Kidney epithelial cell (primary cell): ENCODE measurements at regions not wholly inside any gene's neighbourhood (a gene's known extent, or its start where the extent isn't known, plus 50 kb on each side); places are given as distances from the start of the nearest gene placed in this dataset.

ENCODE experiments used
- DNase-seq: peaks from one replicate; pipeline ENCODE4 v3.0.0-alpha.2; 2010; ENCODE audit warnings: low read depth
- H3K27me3 ChIP-seq: 2 replicates; pipeline ENCODE4 v1.6.0; 2011; ENCODE audit warnings: low read length; ENCODE audit not compliant: control insufficient read depth, insufficient read depth
- H3K36me3 ChIP-seq: 2 replicates; pipeline ENCODE4 v1.5.1; 2011; ENCODE audit warnings: low read length; ENCODE audit not compliant: control insufficient read depth, insufficient read depth
- H3K4me3 ChIP-seq: 2 replicates; pipeline ENCODE4 v1.5.1; 2011; ENCODE audit warnings: low read depth, mild to moderate bottlenecking, control low read depth, low read length
- TF ChIP-seq, protein P1 (sequence below): IDR thresholded peaks from 2 replicates; pipeline ENCODE4 v1.5.1; 2011; ENCODE audit warnings: mild to moderate bottlenecking, moderate library complexity, low read length, control low read depth, inconsistent platforms; ENCODE audit not compliant: insufficient read depth, poor library complexity, severe bottlenecking

DNA sequence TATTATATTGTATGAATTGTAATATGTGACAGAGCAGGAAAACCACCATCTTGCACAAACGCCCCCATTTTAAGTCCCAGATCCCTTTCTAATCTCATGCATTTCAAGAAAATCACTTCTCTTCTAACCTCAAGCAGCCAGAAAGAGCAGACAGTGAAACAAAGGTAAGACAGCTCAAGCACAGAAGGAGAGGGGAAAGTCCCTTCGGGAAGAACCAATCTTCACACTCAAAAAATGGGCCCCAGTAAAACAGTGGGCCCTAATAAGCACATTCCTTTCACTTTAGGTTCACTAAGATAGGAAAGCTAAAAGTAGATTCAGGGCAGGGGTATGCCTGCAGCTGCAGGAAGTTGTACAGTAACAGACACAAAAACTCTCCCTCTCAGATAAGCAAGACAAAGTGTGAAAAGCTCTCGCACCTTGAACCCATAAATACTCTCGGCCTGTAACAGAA, 1268.7 kb downstream of the SI start:
- TF ChIP-seq, protein P1, sequence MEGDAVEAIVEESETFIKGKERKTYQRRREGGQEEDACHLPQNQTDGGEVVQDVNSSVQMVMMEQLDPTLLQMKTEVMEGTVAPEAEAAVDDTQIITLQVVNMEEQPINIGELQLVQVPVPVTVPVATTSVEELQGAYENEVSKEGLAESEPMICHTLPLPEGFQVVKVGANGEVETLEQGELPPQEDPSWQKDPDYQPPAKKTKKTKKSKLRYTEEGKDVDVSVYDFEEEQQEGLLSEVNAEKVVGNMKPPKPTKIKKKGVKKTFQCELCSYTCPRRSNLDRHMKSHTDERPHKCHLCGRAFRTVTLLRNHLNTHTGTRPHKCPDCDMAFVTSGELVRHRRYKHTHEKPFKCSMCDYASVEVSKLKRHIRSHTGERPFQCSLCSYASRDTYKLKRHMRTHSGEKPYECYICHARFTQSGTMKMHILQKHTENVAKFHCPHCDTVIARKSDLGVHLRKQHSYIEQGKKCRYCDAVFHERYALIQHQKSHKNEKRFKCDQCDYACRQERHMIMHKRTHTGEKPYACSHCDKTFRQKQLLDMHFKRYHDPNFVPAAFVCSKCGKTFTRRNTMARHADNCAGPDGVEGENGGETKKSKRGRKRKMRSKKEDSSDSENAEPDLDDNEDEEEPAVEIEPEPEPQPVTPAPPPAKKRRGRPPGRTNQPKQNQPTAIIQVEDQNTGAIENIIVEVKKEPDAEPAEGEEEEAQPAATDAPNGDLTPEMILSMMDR: no peak
- no peak for DNase-seq
- H3K4me3 ChIP-seq: no peak overlapping the region
- H3K36me3 ChIP-seq: no peaks in the 10 kb centered on the region
- H3K27me3 ChIP-seq: no peaks in the 10 kb centered on the region

- TF ChIP-seq, protein P1: no peak
- no peak for DNase-seq
- Histone ChIP-seq H3K27me3 (no peaks in the 10 kb centered on the region), H3K36me3 (no peaks in the 10 kb centered on the region), H3K4me3 (no peak overlapping the region)
These were observed 1291.9 kb downstream of the SI start for GRCh38 chr3:163786416-163786815.

DNA sequence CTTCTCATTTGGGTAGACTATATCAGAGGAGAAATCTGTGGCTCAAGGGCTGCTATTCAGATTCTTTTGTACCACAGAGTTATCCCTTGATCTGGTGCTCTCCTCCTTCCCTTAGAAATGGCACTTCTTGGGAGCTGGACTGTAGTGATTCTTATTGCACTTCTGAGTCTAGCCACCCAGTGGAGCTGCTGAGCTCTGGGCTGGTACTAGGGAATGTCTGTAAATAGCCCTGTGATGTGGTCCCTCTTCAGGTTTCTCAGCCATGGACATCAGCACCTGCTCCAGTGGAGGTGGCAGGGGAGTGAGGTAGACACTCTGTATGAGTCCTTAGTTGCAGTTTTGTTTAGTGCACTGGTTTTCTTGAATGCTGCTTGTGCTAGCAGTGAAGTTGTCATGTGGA, 1292.6 kb downstream of the SI start:
- TF ChIP-seq, protein P1: peak; percentile 8
- DNase-seq: no peak
- H3K4me3 ChIP-seq: no peak overlapping the region
- H3K36me3 ChIP-seq: no peaks in the 10 kb centered on the region
- H3K27me3 ChIP-seq: no peaks in the 10 kb centered on the region

DNA sequence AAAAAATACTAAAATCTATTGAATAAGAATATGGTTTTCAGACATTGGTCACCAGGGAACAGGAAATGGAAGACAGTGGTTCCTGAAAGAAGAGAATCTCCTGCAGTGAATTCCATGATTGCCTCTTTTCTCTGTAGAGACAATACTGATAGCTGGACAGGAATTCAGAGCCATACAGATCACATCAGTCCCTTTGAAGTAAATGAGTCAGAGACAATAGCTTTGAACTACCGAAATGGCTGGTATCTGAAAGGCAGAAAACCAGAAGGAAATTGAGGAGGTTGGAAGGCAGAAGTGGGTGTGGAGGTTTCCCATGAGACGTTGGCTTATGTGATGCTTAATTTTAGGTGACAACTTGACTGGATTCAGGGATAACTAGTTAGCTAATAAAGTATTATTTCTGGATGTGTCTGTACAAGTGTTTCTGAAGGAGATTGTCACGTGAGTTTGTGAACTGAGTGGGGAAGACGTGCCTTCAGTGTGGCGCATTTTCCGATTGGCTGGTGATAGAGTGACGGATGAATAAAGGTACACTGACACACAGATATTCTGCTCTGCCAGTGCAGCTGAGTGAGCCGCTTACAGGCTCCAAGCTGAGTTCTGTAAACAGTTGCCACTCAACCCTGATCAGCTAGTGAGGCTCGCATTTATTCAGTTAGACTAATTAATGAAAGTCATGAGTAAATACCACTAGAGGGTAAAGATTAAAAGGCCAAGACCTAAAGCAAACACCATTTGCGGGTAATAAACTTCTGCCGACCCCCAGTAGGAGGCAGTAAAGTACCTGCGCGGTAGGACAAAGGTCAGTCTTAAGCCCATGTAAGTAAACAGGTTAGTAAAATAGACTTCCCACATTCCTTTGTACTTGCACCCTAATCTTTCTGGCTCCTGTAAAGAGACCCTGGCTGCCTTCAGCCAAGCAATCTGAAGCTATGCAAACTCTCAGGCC, 1298.6 kb downstream of the SI start:
- Histone ChIP-seq H3K4me3 (no peak overlapping the region), H3K27me3 (no peaks in the 10 kb centered on the region), H3K36me3 (no peaks in the 10 kb centered on the region)
- DNase-seq: no peak
- TF ChIP-seq, protein P1: no peak

- Histone ChIP-seq H3K36me3 (no peaks in the 10 kb centered on the region), H3K4me3 (no peak overlapping the region), H3K27me3 (no peaks in the 10 kb centered on the region)
- TF ChIP-seq, protein P1: no peak
- DNase-seq: no peak
These were observed 1301.6 kb downstream of the SI start for GRCh38 chr3:163776743-163777142.
